HG03520 (cell line): ENCODE measurements at regions not wholly inside any gene's neighbourhood (a gene's known extent, or its start where the extent isn't known, plus 50 kb on each side); places are given as distances from the start of the nearest gene placed in this dataset.

Experiments
- ATAC-seq: cut with Tn5 transposase; IDR thresholded peaks from one replicate; pipeline ENCODE4 v1.9.1; 2021; ENCODE audit warnings: mild to moderate bottlenecking, moderate library complexity; ENCODE audit not compliant: unreplicated experiment

DNA sequence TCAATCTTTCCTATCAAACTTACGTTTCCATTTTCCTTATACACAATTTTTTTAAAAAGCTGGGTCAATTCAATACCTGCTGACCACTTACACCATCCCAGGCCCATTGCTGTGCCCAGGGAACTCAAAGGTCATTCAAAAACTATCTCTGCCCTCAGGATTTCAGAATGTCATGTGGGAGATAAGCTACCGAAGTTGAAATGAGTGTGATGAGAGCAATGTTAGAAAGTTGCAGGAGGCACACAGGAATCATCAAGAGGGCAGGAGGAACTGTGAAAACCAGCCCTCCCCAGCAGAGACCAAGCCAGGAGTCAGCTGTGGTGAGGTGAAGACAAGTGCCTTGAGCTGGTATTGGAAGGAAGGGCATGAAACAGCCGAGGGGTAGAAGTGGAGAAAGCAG is 195.9 kb downstream of the HS3ST3A1 start:
- no peak for ATAC-seq

DNA sequence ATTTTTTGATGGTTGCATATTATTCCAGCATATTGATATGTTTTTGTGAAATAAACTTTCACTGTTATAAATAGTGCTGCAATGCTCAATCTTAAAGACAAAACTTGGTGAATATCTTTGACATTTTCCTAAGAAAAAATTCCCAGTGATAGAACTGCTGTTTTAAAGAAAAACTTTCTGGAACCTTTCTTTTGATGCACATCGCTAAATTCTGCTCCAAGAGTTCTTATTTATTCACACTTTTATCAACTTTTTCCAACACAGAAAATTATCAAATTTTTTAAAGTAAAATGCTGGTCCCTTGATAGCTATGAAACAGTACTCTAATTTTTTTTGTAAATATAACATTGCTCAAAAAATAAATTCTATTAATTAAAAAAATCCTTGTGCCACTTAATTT is 196.6 kb downstream of the HS3ST3A1 start:
- ATAC-seq, result no peak

DNA sequence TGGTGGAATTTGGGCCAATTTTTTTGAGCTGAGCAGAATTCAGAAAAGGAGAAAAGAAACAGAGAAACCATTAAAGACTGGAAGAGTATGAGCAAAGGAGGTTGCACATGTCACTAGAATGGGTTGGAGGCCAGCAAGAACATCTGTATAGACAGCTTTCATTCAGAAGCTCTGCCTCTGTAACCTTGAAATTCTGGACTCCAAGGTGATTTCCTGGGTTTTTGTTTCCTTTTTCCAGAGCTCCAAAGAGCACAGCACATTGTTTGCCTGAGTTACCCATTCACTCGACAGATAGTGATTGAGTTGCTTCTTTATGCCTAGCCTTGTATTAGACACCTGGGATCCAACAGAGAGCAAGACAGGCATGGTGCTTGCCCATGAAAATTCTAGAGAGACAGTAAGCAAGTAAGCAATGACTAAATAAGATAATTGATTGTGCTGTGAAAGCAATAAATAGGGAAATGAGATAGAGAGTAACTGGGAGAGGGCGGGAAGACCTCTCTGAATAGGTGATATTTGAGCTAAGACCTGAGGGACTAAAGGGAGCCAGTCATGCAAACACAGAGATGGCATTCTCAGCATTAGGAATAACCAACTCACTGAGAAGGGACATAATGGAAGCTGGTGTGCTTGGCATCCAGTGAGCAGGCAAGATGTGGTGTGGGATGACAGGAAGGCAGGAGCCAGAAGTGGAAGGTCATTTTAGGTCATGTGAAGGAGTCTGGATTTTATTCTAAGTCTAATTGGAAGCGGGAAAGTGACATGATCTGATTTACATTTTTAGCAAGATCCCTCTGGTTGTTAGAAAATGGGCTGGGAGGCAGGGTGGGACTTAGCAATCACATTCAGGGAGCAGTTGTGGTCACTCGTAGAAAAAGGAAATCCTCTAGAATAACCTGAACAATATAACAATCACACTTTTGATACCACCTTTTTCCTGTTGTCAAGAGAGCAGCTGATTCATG is 197.5 kb downstream of the HS3ST3A1 start:
- no peak for ATAC-seq

DNA sequence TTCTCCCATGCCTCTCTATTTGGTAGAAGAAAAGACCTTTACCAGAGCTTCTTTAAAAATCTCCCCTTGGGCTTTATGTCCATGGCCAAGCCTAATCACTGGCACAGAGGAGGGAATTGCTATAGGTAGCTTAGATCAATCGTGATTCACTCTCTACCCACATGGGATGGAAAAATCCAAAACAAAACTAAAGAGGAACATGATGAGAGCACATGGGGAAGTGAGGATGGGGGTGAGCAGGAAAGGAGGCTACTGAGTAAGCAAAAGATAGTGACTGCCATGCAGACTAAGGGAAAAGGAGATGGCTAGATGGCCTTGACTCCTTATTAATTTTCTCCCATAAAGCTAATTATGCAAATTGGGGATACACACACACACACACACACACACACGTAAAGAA is 201.2 kb downstream of the HS3ST3A1 start:
- no peak for ATAC-seq

DNA sequence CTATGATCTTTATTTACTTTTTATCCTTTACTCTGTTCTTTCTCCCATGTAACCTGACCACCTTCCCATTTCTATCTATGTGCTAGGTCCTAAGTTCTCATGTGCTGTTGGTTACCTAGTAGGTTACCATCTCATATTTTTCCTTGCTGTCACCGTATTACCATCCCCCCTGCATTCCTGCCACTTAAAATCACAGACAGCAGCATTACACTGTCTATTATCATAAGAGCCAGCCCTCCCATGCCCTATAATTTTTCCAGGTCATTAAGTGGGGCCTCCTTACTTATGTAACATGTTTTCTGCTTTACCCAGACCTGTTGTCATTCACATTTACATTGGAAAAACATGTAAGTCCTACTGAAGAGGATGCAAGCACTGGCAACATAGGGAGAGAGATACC is 202.9 kb downstream of the HS3ST3A1 start:
- no peak for ATAC-seq

DNA sequence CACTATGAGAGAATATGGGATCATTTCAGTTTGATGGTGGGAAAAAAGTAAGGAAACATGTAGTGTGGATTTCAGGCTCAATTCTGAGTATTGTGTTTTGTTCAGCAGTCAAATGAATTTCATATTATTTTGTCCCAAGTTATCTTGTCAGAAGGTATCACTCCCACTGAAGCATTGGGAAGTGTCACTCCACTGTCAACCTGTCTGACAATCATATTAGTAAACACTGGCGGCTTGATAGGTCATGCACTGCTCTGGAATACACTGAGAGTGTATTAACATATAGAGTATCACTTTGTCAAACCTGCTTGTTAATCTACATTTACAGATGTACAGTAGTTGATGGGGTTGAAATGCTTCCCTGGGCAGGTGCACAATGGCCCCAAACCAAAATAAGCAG is 203.6 kb downstream of the HS3ST3A1 start:
- no peak for ATAC-seq

DNA sequence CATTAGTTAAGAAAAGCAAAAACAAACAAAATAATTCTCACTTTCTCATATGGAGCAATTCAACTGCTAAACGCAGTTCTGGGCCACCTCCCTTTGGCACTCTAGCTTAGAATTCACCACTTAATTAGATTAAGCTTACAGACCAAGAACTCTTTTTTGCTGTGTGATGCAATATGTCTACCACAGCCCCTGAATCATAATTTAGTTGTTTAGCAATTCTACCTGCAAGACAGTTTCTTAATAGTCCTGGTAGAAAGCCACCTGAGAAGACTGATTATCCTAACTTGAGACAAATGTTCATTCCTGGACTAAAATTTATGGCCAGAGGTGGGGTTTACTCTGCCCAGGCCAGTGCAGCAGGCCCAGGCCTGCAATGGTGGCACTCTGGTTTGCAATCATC is 205.9 kb downstream of the HS3ST3A1 start:
- ATAC-seq, result no peak

DNA sequence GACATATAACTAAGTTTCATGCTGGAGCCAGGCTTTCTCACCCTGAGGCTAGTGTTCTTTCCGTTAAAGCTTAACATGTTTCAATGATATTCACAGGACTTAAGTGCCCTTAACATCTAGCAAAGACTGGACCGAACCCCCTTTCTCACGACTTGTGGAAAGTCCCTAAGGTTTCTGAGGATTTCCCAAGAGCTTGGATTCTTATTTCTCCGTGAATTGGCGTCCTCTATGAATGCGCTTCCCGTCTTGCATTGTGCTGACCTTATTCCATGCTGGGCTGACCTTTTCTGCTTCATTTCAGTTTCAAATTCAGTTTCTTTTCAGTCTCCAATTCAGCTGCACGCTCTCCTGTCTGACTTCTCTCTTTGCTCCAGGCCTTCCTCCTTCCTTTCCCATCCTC is 206.4 kb downstream of the HS3ST3A1 start:
- no peak for ATAC-seq

DNA sequence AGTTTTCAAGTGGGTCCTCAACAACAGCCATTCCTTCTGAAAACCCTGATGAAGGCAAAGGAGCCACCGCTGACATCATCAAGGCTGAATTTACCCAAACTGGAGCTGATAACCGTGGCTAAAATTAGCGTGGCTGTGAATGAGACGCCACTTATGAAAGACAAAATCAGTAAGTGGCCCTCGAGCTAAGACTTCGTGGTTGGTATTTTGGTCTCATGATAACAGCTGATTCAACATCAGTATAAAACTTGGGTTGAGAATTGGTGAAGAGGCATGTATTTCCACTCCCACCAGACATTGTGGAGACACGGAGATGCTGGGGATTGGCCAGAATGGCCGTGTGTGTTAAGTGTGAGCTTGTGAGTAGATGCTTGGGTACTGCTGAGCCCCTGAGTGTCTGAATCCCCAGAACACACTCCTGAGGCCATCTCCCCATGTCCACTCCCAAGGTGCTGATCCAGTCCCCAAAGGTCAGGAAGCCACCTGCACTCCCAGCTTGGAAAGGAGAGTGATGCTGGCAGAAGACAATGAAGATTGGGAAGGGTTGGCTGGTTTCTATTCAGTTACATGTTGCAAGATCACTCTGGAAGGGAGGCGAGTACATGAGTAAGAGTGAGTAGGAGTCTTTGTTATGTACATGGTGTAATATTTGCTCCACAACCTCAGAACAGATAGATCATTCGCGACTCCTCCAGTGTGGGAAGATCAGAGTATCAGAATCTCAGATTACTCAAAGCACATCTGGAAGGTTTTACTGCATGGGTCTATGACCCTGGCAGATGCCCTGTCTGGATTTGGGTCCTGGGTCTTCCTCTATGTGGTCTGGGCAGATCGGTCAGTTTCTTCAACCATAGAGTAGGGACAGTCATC is 207.7 kb downstream of the HS3ST3A1 start:
- no peak for ATAC-seq

DNA sequence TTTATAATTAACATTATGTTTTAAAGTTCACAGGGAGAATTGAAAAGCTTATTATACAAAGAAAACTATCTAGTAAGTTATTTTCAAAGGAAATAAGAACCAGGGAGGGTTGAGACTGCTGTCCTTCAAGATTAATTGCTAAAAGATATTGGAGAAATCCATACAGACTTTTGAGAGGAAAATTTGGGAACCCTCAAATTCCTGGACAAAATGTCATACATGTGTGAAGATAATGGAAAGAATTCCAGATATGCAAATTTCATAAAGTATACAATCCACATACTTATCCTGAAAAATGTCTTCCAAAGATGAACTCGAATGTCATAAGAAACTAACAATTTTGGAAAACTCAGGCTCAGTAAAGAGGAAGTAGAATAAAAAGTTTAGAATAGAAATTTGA is 213.8 kb downstream of the HS3ST3A1 start:
- no peak for ATAC-seq

DNA sequence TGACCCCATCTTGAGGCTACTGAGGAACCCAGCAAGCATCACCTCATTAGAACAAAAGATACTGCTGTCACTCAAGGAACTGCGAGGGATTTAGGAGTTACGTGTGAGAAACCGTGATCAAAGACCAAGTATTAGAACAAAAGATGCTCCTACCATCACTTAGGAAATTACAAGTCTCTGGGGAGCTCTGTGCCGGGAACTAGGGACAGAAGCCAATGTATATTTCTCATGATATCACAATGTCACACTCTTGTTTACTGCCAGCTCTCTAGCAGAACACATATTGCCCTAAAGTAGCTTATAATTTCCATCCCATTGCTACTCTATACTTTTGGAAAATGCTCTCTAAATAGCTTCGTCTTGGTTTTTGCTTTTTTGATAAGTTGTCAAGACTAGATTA is 214.5 kb downstream of the HS3ST3A1 start:
- ATAC-seq, result no peak

DNA sequence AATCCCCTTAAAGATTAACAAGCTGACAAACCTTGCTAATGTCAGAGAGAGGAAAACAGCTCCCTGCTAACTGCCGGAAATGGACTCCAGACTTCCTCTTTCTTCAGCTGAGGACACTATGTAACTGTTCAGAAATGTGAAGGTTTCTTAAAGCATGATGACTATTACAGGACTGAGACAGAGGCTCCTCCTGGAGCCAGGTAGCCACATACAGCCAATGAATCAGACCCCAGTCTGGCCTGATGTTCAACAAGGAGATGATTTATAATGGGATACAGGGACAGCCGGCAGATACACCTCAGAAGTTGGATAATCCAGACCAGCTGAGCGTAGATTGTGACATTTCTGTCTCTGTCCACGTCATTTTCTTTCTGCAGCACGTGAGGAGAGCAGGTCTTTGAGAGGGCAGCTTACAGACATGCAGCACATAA is 216.2 kb downstream of the HS3ST3A1 start:
- ATAC-seq, result no peak

DNA sequence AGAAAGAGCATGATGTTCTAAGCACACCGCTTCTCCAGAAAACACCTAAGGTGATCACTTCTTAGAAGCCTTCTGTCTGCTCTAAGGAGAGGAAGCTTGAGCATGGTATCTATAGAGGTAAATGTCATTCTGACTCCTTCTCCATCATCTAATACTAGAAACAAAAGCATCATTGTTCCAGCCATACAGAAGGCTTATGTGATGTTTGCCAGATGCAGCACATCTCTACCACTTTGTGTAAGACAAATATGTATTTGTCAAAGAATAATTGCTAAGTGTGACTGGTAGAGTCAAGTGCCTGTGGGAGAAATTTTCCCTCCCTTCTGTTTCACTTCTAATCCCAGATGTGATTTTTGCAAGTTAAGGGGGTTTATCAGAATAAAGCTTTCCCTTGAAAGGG is 217.1 kb downstream of the HS3ST3A1 start:
- ATAC-seq, result no peak

DNA sequence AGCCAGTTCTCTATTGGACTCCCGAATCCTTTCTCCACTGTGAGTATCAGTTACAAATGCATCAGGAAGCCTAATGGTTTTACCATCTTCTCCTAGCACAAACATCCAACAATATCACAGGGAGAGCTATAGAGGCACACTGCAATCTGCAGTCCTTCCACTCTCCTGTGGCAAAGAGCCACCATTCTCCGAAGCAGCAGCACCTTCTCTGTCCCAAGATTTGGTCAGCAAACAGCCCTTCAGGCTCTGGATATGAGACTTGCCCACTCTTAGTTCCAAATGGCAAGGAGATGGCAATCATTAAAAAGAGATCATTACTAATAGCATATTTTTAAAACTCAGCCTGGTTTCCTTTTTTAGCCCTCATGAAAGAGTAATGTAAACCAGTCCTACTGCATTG is 223.4 kb downstream of the HS3ST3A1 start:
- no peak for ATAC-seq

DNA sequence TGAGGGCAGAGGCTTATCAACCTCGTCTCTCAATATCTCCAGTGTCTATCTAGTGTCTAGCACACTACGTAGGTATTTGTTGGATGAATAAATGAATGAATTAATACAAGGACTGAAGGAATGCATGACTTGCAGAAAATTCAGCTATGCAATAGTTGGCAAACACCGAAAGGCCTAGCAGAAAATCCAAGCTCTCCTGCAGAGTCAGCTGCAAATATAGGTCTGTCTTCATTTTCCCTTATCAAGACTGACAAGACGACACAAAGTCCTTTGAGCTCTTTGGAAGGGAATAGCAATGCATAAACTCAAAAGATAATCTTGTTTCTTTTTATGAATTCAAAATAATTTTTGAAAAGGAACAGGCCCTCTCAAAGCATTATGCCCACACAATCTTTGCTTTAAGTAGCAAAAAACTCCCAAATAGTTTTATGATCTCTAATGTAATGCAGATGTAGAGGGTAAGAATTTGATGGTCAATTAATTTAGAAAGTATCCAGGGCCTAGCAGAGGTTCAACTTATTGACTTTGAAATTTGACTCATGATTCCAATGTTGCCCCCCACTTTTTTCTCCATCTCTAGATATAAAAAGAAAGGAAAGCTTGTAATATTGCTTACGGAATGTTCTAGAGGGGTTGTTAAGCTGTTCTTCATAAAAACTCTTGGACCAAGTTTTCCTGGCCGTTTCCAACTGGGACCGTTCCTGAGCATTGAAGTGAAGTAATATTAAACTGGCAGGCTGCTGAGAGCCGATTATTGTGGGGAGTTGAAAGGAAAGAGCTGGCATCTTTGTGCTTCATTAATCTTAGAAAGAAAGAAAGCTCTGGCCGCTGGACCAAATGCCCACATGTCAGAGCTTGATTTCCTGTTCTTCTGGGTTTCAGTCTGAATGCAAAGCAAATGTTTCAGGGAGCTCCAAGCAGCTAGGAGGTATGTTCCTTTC is 227.3 kb downstream of the HS3ST3A1 start:
- ATAC-seq, result no peak

DNA sequence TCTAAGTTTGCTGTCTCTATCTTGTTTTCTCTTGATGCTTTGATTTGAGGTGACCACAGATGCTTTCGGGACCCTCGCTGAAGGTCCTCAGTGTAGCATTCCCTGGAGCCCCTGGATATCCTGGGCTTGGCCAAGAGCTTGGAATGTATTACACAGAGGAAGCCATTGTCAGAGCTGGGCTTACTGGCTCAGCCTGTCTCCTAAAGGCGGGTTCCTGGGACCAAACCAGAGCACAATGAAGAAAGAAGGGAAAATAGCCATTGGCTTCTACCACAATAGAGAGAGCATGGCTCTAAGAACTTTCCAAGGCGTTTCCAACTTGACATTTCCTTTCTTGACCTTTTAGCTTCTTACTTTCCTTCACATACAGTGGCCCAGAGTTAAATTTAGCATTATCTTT is 229.3 kb downstream of the HS3ST3A1 start:
- ATAC-seq, result no peak

DNA sequence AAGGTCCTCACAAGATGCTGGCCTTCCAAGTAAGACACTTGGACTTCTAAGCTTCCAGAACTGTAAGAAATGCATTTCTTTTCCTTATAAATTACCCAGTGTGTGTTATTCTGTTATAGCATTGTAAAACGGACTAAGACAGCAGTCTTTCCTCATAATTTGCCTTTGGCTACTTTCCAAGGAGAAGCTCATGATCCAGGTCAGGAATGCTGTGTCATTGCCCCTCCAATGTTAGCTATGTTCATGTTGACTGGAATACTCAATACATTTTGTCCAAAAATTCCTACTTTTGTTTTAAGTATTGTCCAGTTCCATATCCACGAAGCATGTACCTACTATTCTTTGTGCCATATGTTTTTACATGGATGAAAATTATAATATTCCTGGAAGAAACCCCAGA is 234.6 kb downstream of the HS3ST3A1 start:
- no peak for ATAC-seq

DNA sequence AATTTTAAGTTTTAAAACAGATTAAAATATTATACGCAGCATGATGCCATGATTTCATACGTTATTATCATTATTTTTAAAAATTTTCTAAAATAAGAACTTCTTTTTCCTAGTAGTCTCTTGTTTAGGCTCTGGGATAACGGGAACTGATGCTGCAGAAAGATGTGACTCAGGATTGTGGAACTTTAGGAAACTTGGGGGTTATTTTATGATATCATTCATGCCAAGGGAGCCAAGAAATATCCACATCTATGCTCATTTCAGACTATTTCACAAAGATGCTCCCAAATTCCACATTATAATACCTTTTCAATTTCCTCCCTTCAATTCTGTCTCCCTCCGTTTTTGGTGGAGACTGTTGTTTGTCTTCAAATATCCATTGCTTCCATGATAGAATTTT is 236.4 kb downstream of the HS3ST3A1 start:
- no peak for ATAC-seq

DNA sequence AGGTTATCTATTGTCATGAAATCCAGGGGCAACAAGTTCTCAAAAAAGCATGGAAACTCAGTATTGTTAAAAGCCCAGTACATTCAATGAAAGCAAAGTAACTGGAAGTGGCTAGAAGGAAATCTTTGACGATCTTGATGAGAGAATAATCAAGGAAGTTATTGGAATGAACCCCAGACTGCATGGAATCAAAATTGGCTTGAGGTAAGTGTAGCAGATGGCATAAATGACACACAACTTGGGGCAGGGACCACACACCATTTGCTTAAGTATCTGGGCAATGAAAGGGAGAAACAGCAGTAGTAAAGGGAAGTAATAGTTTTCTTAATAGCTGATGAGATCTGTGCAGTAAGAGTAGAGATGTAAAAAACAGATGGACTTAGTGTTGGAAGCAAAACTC is 238.0 kb downstream of the HS3ST3A1 start:
- no peak for ATAC-seq

DNA sequence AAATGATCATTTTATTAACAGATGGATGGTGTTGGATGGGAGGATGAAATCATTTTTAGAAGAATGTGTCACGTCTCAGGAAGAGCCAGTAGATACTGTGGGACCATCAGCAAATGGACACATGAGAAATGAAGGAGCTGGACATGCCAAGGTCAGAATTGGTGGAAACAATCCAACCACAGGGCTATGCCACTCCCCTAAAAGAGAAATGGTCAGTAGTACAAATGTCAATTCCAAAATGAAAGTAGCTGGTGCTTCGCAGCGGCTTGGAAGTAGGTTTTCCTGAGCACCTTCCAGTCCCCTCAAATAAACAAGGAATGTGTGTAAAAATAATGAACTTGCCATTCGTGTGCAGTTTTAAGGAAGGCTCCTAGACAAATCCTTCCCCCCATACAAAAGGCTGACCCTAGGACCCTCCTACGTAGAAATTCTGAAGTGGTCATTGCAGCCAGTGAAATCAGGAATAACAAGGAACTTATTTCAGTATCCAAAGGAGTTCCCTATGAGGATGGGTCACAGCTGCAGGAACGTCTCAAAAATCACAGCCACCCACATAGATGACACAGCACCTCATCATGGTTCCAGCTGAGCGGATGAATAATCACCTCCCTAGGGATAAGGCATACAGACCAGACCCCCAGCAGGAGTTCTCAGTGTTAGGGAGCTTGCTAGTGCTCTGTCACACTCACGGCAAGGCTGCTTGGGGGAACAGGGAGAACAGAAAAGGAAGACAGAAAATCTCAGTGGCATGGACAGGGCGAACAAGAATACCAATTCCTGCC is 239.2 kb downstream of the HS3ST3A1 start:
- ATAC-seq, result no peak
